T1000 (cell line): ENCODE measurements at regions not wholly inside any gene's neighbourhood (a gene's known extent, or its start where the extent isn't known, plus 50 kb on each side); places are given as distances from the start of the nearest gene placed in this dataset.
"Not testable (repeated sequence)": the region's sequence is repeated elsewhere in the genome, so short reads cannot be mapped to it uniquely, and the experiment has no call there.

Source experiments
- DNase-seq: peaks from one replicate; lab custom pipeline; 2025; ENCODE audit warnings: mixed read lengths; lab: John Stamatoyannopoulos, UW

- no peak for DNase-seq
These were observed 118.9 kb upstream of the CAB39 start for GRCh38 chr2:230593765-230594164.

- no peak for DNase-seq
These were observed 118.3 kb upstream of the CAB39 start for GRCh38 chr2:230594286-230594840.

GRCh38 chr2:230599853-230600252 is 112.8 kb upstream of the CAB39 start:
- no peak for DNase-seq

GRCh38 chr2:230600285-230600684 is 112.4 kb upstream of the CAB39 start:
- DNase-seq: no peak

GRCh38 chr2:230600881-230601280 is 111.8 kb upstream of the CAB39 start:
- DNase-seq: no peak

- DNase-seq: no peak
These were observed 111.1 kb upstream of the CAB39 start for GRCh38 chr2:230601510-230601909.

GRCh38 chr2:230602562-230603230 is 109.9 kb upstream of the CAB39 start:
- no peak for DNase-seq

GRCh38 chr2:230603317-230603716 is 109.3 kb upstream of the CAB39 start:
- DNase-seq: not testable (repeated sequence)

- DNase-seq: not testable (repeated sequence)
These were observed 108.5 kb upstream of the CAB39 start for GRCh38 chr2:230604158-230604557.

- DNase-seq: no peak
These were observed 98.6 kb upstream of the CAB39 start for GRCh38 chr2:230614040-230614439.

GRCh38 chr2:230614913-230615332 is 97.7 kb upstream of the CAB39 start:
- DNase-seq: no peak

GRCh38 chr2:230617256-230617706 is 95.4 kb upstream of the CAB39 start:
- DNase-seq: peak; percentile 45

GRCh38 chr2:230619491-230619890 is 93.2 kb upstream of the CAB39 start:
- no peak for DNase-seq

- not testable (repeated sequence) for DNase-seq
These were observed 87.4 kb upstream of the CAB39 start for GRCh38 chr2:230625220-230625619.

GRCh38 chr2:230627091-230627490 is 85.6 kb upstream of the CAB39 start:
- not testable (repeated sequence) for DNase-seq

GRCh38 chr2:230627806-230628724 is 84.6 kb upstream of the CAB39 start:
- no peak for DNase-seq

- DNase-seq: no peak
These were observed 81.2 kb upstream of the CAB39 start for GRCh38 chr2:230631470-230631869.

GRCh38 chr2:230634146-230634545 is 78.5 kb upstream of the CAB39 start:
- DNase-seq: no peak

GRCh38 chr2:230634721-230635313 is 77.8 kb upstream of the CAB39 start:
- DNase-seq: not testable (repeated sequence)

GRCh38 chr2:230636684-230637271 is 75.9 kb upstream of the CAB39 start:
- DNase-seq: no peak

- not testable (repeated sequence) for DNase-seq
These were observed 75.2 kb upstream of the CAB39 start for GRCh38 chr2:230637486-230637885.

GRCh38 chr2:230640540-230641011 is 72.1 kb upstream of the CAB39 start:
- DNase-seq: peak; percentile 30
